ENCODE measurements at regions not wholly inside any gene's neighbourhood (a gene's known extent, or its start where the extent isn't known, plus 50 kb on each side); places are given as distances from the start of the nearest gene placed in this dataset.
"Not testable (repeated sequence)": the region's sequence is repeated elsewhere in the genome, so short reads cannot be mapped to it uniquely, and the experiment has no call there.

DNA sequence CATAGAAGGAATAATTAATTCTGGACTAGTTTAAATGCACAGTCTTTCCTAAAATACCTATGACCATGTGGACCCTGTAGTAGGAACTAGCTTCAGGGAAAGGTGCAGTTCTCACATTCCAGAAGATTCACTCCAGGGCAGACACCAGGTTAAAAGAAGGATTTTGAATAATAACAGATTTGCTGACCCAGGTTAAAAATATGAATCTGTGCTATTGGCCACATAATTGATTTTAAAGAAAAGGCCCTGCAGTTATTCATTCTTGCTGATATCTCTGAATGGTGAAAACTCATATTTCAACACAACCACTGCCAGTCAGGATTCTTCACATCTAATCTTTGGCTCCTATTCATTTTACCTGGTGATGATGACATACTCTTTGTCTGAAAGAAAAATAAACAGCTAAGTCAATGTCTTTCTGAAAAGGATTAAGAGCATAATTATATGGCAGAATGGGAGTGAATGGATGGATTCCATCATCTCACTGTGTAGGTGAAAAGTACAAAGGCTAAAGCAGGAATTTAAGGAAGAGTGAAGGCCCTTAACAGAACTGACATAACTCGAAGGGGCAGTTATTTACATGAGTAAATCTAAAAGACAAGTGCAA lies 432.8 kb downstream of the PDGFC start:
- no peak for DNase-seq

DNA sequence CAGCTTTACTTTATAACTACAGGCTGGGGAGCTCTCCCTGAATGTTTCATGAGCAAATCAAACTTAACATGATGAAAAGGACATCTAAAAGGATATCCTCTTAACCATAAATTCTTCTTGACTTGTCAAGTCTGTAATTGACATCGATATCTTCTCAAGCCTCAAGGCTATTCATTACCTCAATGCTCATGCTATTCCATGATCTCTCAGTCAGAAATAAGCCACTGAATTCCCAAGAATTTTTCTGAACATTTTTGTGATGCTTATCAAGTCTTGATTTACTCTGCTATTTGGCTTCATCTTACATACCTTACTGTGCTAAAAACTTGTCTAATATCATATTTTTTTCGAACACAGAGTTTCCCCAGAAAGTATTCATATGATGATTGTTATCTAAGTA lies 433.4 kb downstream of the PDGFC start:
- no peak for DNase-seq

DNA sequence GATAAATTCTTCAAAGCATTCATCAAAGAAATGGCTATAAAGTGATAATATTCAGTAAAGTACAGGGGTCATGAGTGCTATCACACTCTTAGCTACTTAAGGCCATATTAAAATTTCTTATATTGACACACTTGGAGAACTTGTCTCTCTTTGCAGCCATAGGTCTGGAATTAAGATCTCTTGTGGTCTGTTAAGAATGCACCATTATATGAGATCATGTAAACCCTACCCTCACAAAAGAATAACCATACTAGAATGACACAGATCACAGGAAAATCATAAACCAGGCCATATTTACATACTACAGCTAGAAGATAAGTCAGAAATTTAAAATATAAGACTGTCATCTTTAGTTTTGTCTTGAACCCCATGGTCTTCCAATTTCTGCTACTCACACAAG lies 434.3 kb downstream of the PDGFC start:
- no peak for DNase-seq

DNA sequence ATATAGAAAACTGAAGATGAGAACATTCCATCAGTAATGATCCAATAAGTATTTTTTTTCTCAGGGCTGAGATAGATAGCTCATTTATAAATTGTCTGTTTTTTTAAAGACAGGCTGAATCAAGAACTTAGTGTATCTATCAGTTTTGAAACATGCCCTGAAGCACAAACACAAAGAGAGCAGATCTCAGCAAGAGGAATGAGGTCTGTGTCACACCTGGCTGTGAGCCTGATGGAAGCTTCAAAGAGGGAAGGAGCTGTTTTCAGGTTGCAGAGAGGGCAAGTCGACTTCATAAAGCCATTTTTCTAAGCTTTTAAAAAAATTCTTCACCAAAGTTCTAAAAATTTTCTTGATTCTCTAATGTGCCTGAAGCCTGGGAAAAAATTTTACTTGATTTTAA lies 434.9 kb downstream of the PDGFC start:
- DNase-seq: peak; percentile 67

DNA sequence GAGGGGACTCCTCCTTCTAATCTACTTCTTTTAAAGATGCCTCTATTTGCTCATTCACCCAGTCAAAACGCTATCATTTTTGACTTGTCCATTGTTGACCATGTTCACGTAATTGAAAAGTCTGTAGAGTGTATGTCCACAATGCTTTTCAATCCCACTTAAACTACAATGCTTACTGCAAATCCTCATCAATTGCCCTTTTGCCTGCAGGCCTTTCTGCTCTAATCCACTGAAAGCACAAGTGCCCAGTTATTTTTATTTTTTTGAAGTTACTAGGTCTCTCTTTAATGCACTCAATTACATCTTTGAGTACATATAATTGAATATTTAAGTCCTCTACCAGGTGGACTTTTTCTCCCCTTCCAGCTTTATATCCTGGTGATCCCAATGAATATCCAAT lies 437.4 kb downstream of the PDGFC start:
- DNase-seq: no peak

DNA sequence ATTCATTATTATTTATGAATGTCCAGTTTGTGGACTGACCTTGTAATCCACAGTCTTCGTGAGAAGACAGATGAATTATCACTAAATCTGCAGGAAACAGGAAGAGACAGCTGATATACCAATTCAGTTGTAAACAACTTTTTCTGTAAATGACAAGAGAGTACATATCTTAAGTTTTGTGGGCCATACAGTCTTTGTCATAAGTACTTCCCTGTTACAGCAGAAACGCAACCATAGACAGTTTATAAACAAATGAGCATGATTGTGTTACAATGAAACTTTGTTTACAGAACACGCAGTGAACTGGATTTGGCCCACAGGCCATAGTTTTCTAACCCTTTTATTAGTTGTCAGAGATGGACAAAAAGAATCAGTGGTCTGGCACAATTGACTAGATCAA lies 443.4 kb downstream of the PDGFC start:
- DNase-seq: no peak

DNA sequence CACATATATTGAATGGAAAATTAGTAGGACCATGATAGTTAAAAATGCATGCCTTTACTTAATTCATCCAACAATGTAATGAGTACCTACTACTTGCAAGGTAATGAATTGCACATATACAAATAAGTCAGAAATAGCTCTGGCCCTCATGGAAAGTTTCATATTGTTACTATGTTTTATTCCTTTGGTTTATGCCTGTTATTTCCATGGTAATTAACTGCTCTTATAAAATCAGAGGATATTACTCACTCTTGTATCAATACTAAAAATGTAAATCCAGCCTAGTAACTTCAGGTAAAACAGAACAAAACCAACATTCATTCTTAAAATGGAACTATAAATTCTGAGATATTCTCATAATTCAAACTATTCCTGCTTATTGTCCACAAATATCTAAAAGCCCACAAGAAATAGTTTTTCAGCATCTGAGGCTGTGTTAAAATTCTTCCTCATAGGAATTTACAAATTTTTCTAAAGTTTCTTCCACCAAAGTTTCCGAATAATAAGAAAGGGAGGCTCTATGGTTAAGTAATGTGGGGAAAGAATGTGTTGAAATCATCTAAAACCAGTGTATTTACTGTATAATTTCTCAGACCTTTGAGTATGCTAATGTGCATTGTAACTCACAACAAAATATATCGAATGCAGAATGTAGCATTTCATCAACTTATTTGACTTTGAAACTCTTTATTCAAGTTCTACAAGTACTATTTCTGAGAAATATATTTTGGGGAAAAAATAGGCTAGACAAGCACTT lies 444.2 kb downstream of the PDGFC start:
- DNase-seq: no peak

DNA sequence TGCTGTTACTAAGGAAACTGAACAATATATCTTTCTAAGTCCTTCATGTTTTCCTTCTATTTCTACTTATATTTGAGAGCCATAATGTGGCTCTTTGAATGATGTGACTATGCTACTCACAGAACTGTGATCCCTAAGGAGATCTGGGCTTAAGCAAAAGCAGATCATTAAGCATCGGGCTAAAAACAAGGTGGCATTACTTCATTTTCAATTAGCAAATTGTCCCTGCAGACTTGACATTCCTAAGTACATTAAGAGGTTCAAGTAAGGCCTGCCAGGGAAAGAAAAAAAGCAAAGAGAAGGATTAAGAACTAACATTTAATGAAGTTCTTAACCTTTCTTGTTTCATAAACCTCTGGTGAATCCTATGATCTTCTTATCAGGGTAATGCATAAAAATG lies 447.6 kb downstream of the PDGFC start:
- DNase-seq: no peak

DNA sequence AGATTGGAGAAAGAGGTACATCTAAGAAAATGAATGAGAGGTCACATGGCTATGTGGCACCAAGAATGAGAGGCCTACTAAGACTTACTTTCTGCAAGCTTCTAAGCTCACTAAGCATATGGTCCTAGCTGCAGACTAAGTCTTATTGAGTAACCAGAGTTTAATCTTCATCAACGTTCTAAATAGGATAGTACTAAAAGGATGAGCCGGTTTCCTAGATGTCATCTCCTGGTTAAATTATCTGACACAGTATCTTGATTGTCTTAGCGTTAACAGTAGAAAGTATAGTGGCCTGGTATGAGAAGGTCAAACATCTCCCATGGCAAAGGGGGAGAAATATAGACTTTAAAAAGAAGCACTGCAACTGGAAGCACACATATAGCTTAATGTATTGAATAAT lies 448.1 kb downstream of the PDGFC start:
- DNase-seq: no peak

DNA sequence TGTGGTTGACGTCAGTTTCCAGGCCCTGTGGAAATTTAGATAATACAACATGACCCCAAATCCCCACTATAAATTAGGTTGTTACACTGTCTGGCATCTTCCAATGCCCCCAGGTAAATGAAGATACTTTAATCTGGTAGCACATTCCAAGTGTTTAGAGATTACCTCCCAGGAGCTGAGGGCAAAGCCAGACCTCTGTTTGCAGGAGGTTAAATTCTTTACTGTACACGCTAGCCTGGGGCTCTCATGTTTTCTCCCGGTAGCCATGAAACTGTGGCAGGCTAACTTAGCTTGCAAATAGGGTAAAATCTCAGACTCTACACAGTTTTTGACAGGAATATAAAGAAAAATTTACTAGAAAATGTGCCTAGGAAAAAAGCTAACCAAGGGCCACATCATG lies 450.0 kb downstream of the PDGFC start:
- peak; percentile 69 for DNase-seq

DNA sequence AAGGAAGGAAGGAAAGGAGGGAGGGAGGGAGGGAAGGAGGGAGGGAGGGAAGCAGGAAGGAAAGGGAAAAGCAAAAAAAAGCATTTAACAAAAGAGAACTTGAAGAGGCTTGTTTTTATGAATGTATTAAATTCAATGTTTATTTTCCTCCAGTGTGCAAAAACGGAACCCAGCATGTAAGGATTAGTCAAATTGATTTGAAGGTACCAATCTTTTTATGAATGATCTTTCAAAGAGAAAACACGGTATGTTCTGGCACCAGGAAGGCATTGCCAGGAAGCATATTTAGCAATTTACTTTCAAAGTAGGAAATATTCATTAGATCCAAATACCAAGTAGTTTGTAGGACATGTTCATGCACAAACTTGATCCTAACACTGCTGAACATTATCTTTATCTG lies 453.6 kb downstream of the PDGFC start:
- DNase-seq: no peak

DNA sequence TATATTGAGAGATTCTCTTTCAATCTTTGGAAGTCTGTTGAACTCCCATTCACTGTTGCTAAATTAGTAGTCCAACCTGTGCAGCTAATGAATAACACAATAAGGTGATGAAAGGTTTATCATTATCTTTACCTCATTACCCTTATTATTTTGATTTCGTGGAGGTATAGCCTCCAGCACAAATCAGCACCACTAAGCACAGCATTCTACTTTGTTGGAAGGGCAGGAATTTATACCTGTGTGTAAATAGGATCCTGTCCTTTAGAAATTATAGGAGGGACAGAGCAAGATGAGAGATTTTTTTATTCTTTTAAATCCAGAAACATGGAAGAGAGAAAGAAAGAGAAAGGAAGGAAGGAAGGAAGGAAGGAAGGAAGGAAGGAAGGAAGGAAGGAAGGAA lies 454.1 kb downstream of the PDGFC start:
- DNase-seq: no peak

DNA sequence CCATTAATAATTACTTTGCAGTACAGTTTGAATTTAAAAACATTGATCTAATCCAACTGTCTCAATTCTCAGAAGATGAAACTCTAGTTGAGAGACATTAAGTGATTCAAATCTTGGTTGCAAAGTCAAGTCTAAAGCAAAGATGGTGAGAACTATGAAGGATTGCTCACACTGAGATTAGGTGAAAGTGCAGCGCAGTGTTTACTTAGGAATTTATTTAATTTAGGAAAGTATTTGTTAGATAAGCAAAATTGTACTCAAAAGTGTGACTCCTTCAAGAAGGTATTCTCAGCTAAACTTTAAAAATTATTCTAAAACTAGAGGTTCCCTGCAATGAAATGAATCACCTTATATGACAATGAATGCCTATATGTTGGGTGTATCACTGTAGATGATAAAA lies 454.9 kb downstream of the PDGFC start:
- no peak for DNase-seq

DNA sequence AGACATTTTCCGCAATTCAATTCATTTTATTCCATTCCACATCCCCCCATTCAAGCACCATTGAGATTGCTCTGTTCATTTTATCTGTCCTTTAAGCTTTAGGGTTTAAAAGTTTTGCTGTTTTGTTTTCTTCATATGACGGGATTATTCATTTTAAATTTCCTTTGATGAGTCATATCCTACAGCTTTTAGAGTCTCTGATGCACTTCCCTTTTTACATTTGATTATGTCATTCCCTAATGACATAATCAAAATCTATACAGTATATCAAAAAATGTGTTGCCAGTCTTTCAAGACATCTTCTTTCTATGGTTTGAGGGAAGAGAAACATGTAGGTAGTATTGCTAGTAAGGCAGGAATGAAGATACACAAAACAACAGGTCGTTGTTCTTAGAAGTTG lies 456.3 kb downstream of the PDGFC start:
- no peak for DNase-seq

DNA sequence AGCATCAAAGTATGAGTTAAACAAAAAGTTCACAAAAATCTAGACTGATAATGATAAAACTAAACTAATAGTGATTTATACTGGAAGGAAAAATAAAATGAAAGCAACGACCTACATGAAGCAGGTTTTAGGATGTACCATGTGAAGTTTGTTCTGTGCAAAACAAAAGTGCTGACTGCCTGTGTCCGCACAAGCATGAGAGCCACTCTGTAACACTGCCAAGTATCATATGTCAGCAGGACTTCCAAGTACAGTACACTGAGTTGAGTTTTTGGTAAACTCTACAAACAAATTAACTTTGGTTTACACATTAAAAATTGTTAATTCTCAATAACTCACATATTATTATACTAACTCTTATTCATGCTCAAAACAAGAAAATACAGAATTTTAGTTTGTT lies 459.0 kb downstream of the PDGFC start:
- no peak for DNase-seq

DNA sequence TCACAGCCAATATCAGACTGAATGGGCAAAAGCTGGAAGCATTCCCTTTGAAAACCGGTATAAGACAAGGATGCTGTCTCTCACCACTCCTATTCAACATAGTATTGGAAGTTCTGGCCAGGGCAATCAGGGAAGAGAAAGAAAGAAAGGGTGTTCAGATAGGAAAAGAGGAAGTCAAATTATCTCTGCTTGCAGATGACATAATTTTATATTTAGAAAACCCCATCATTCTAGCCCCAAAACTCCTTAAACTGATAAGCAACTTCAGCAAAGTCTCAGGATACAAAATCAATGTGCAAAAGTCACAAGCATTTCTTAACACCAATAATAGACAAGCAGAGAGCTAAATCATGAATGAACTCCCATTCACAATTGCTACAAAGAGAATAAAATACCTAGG lies 461.7 kb downstream of the PDGFC start:
- DNase-seq: not testable (repeated sequence)

DNA sequence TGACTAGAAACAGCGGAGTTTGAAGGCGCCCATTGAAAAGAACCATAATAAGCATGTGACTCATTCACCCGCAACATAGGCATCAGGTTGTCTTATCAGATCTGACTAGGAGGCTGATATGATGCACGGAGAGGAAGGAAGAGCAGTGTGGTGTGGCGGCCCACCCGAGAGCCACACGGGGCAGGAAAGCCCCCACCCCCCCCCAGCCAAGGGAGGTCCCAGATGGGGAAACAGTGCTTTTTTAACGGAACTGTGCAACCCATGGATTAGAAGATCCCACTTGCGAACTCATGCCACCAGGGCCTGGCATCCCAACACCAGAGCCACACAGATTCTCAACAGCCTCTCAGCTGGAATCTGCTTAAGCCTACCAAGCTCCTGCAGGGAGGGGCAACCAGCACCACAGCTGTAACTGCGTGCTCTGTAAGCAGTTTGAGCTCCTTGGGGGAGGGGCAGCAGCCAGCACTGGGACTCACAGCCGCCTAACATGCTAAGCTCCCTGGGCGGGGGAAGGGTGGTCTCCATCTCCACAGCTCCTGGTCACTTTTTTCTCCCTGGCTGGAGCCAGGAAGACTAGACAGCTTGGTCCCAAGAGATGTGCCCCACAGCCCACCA lies 466.2 kb downstream of the PDGFC start:
- DNase-seq: peak; percentile 70

DNA sequence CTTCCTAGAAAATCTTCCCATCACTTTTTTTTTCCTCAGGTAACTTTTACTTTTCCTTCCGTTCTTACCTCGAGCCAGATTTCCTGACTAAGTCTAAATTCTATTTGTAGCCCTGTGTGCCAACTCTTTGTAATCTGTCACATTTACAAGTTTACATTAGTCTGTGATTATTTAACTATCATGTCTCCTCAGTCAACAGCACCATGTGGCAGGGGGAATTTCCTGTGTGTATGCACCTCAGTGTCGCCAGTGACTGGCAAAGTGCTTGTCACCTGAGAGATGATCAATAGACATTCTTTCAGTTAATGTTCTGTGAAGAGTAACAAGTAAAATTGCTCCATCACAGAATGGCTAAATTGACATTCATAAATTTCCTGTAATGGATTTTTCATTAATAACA lies 468.5 kb downstream of the PDGFC start:
- DNase-seq: no peak

DNA sequence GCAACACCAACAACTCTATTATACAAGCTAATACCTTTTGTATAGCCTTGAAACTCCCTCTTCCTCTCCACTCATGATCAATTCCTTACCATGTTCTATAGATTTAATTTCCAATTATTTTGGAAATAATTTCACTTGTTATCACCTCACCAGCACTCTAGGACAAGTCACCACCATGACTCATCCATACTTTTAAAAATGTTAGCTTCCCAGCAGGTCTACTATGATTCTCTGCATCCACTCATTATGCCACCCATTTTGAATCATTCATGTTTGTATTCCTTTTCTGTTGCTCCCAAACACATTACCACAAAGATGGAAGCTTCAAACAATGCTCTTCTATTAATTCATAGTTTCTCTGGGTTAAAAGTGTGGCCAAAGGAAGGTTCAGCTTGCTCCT lies 469.6 kb downstream of the PDGFC start:
- DNase-seq: no peak

DNA sequence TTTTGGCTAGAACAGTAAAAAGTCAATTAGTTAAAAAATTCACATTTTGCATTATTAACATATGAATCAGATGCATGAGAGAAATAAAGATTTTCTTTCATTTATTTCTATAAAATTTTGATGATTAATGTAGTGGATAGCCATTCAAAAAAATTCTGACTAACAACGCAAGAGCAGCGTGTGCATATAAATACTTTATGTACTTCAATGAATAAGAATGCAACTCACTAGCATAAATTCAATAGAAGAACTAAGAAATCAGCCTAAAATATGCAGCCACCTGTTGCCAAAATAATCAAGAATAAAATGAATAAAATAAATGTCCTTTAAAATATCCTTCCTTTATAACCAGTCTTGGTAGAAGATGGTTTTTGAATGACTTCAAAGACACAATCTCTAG lies 471.9 kb downstream of the PDGFC start:
- DNase-seq: no peak

DNA sequence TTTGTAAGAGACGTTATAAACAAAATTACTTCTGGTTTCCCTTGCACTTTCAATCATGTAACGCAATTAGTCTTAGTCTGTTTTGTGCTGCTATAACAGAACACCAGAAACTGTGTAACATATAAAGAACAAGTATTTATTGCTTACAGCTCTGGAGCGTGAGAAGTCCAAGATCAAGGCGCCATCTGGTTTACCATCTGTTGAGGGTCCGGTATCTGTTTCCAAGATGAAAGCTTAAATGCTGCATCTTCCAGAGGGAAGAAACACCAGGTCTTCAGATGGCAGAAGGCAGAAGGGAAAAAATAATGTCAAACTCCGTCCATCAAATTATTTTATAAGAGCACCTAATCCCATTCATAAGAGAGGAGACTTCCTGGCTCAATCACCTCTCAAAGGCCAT lies 474.1 kb downstream of the PDGFC start:
- DNase-seq: no peak

DNA sequence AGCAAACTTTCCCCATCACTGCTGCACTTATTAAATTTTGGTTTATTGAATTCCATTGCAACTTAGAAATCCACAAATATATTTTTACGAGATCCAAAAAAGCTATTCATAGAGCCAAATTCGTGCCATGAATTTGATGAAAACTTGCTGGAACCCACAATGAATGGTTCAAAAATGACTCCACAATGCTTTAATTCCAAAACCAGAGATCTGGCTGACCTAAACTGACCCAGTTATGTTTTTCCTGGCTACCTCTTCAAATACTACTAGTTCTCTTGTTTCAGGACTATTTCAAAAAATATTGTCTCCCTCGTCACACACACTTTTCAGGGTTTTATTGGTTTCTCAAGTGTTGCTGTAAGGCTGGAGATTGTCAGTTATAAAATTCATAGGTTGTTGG lies 474.8 kb downstream of the PDGFC start:
- DNase-seq: no peak

DNA sequence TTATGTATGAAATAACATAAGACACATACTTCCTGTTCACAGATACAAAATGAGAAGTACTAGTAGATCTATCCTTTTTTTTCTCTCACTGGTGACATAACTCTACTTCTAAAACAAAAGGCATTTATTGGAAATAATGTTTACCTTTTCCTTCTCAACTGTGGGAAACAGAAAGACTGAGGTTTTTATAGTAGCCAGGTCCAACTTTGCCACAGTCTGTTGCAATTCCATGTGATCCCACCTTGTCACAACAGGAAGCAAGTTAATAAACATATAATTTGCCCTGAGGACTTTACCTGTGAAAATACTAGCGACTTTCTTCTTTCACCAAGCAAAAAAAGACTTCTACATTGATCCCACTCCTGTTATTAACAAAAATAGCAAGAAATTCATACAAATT lies 475.8 kb downstream of the PDGFC start:
- no peak for DNase-seq

DNA sequence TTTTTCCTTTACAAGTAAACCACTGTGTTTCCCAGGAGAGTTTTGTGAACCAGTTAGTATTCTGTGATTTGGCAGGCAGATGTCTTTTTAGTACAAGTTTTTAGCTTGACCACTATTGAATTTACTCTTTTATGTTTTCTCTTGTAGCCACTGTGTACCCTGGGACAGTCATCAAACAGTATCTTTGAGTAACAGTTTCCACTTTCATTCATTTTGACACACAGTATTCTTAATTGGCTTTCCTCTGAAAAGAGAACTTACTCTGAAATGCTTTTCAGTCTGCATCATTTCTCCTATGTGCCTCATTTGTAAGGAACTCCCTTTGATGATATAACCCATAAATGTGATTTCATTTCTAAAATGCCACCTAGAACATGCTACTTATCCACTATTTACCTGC lies 476.5 kb downstream of the PDGFC start:
- DNase-seq: no peak

DNA sequence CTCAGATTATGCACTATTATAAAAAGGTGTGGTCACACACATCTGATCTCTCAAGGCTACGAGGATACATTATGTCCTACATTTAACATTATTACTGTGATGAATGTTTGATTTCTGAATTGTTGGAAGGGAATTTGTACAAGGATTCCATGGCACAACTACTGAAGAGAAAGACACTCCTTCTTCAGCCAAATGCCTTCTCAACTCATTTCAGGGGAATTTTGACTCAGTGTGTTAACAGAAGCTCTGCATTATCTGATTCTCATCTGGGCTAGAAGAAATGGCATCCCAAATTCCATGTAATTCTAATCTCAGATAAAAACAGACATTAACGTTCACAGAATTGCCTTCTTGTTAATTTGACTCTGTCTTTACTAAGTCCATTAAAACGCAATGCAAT lies 477.7 kb downstream of the PDGFC start:
- DNase-seq: no peak

Measured in islet precursor cell (in vitro differentiated cells).